ENCODE measurements at regions not wholly inside any gene's neighbourhood (a gene's known extent, or its start where the extent isn't known, plus 50 kb on each side); places are given as distances from the start of the nearest gene placed in this dataset.

DNA sequence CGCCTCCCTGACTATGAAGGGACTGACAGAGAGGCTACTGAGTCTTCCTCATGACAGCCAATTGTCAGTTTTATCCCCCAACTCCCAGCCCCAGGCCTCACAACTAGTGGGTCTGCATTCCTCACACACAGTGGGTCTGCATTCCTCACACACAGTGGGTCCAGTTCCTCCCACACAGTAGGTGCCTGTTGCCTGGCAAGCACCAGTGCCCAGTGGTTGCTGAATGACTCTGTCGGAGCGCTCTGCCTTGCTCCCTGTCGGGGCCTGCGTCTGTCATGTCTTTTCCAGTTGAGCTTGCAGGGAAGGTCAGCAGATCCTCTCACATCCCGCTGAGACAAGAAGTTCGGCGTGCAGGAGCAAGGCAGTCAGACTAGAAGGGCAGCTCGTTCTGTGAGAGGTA is 590.0 kb upstream of the MKI67 start:
- intact Hi-C loops (cut with DNase I): no loop called here
- DNase-seq: no peak
- Histone ChIP-seq H3K4me3 (no peak overlapping the region), H3K36me3 (no peaks in the 10 kb centered on the region), H3K27ac (no peak overlapping the region), H3K9me3 (no peaks in the 10 kb centered on the region), H3K4me1 (ENCODE audit: insufficient read depth) (no peaks in the 10 kb centered on the region), H3K27me3 (no peaks in the 10 kb centered on the region)
- TF ChIP-seq POLR2A (IDR thresholded peaks at IDR 0.05) (no peak), EP300 (IDR thresholded peaks at IDR 0.05) (no peak)
- TF ChIP-seq, protein P1, sequence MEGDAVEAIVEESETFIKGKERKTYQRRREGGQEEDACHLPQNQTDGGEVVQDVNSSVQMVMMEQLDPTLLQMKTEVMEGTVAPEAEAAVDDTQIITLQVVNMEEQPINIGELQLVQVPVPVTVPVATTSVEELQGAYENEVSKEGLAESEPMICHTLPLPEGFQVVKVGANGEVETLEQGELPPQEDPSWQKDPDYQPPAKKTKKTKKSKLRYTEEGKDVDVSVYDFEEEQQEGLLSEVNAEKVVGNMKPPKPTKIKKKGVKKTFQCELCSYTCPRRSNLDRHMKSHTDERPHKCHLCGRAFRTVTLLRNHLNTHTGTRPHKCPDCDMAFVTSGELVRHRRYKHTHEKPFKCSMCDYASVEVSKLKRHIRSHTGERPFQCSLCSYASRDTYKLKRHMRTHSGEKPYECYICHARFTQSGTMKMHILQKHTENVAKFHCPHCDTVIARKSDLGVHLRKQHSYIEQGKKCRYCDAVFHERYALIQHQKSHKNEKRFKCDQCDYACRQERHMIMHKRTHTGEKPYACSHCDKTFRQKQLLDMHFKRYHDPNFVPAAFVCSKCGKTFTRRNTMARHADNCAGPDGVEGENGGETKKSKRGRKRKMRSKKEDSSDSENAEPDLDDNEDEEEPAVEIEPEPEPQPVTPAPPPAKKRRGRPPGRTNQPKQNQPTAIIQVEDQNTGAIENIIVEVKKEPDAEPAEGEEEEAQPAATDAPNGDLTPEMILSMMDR (IDR thresholded peaks at IDR 0.05): no peak
- WGBS, 3 donors: 86 to 97% (median 88%) methylated on average over 9 of the region's 9 CpGs

- 30 to 57% (median 46%) methylated on average over 5 of the region's 5 CpGs for WGBS, 3 donors
- Histone ChIP-seq H3K27me3 (no peaks in the 10 kb centered on the region), H3K4me3 (no peak overlapping the region), H3K9me3 (no peaks in the 10 kb centered on the region), H3K4me1 (ENCODE audit: insufficient read depth) (no peaks in the 10 kb centered on the region), H3K27ac (no peak overlapping the region), H3K36me3 (no peaks in the 10 kb centered on the region)
- TF ChIP-seq, protein P1 (IDR thresholded peaks at IDR 0.05): no peak
- TF ChIP-seq POLR2A (IDR thresholded peaks at IDR 0.05) (no peak), EP300 (IDR thresholded peaks at IDR 0.05) (no peak)
- DNase-seq: no peak
- intact Hi-C loops (cut with DNase I): no loop called here
Observed at GRCh38 chr10:128721963-128722445, 595.8 kb upstream of the MKI67 start.

- TF ChIP-seq, protein P1 (IDR thresholded peaks at IDR 0.05): no peak
- TF ChIP-seq EP300 (IDR thresholded peaks at IDR 0.05): no peak
- TF ChIP-seq POLR2A (IDR thresholded peaks at IDR 0.05): no peak
- Histone ChIP-seq H3K27me3 (no peaks in the 10 kb centered on the region), H3K4me3 (no peak overlapping the region), H3K4me1 (ENCODE audit: insufficient read depth) (no peaks in the 10 kb centered on the region), H3K27ac (no peak overlapping the region), H3K9me3 (no peaks in the 10 kb centered on the region), H3K36me3 (no peaks in the 10 kb centered on the region)
- intact Hi-C loops (cut with DNase I): no loop called here
- no peak for DNase-seq
- 62 to 92% (median 89%) methylated on average over 3 of the region's 3 CpGs for WGBS, 3 donors
Observed at GRCh38 chr10:128722947-128723346, 596.7 kb upstream of the MKI67 start.

DNA sequence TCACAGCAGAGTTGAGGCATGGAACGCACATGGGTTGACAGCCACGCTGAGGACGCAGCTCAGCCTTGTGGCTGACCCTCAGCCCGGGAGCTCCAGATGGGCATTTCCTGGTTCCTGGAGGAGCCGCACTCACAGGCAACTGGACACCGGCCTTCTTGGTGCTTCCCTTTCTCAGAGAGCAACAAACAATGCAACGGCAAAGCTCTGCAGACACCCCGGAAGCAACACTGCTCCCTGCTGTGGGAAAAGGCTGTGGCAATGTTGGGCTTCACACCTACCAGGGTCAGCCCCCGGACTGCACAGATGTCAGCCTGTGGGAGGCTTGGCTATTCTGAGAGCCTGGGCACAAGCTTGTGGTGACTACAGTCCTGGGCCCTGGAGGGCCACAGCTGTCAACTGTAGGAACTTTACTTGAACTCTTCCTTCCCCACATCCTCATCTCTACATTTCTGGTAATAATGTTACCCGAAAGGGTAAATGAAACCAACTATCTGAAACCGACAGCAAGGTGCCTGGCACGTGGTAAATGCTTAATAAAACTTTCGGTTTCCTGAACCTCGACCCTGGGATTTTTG is 597.5 kb upstream of the MKI67 start:
- Histone ChIP-seq H3K27ac (no peak overlapping the region), H3K27me3 (no peaks in the 10 kb centered on the region), H3K9me3 (no peaks in the 10 kb centered on the region), H3K4me3 (no peak overlapping the region), H3K4me1 (ENCODE audit: insufficient read depth) (no peaks in the 10 kb centered on the region), H3K36me3 (no peaks in the 10 kb centered on the region)
- no peak for DNase-seq
- intact Hi-C loops (cut with DNase I): no loop called here
- no peak for TF ChIP-seq EP300 (IDR thresholded peaks at IDR 0.05)
- TF ChIP-seq, protein P1 (IDR thresholded peaks at IDR 0.05): no peak
- WGBS, 3 donors: 84 to 86% (median 86%) methylated on average over 14 of the region's 14 CpGs

Data from ovary (tissue), 7 donors.